MM.1S (cell line): ENCODE measurements at regions not wholly inside any gene's neighbourhood (a gene's known extent, or its start where the extent isn't known, plus 50 kb on each side); places are given as distances from the start of the nearest gene placed in this dataset.

Source experiments
- EZH2 ChIP-seq: fragments of 300-600 bp; sonication (generic); optimal IDR thresholded peaks from 2 replicates; pipeline ENCODE3; 2017; ENCODE audit warnings: low read depth, mild to moderate bottlenecking, antibody characterized with exemption, low read length, mixed read lengths
- EZH2phosphoT487 ChIP-seq: fragments of 300-600 bp; sonication (generic); IDR thresholded peaks from 2 replicates; pipeline ENCODE4 v1.6.1; 2018; ENCODE audit warnings: antibody characterized with exemption, low read length
- TF ChIP-seq, protein P1 (sequence below): fragments of 300-600 bp; sonication (generic); IDR thresholded peaks from 2 replicates; pipeline ENCODE4 v1.5.1; 2016; ENCODE audit warnings: antibody characterized with exemption, low read length, mixed read lengths

DNA sequence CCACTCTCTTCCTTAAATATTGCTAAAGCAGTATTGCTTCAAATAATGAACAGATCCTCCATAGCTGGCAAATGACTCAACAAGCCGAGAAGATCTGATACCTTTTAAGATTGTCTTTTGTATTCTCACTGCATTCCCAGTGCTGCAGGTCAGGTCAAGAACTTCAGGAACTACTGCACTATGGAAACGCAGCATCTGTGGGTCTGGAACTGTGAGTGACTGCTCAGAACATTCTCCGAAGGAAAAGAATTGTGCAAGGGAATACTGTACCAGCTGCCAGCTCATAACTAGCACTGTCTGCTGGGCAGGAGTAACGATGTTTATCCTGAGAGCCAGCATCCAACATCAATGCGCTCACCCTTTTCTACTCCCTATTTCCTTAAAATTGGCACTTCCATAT lies 348.0 kb upstream of the SOX5 start:
- TF ChIP-seq, protein P1, sequence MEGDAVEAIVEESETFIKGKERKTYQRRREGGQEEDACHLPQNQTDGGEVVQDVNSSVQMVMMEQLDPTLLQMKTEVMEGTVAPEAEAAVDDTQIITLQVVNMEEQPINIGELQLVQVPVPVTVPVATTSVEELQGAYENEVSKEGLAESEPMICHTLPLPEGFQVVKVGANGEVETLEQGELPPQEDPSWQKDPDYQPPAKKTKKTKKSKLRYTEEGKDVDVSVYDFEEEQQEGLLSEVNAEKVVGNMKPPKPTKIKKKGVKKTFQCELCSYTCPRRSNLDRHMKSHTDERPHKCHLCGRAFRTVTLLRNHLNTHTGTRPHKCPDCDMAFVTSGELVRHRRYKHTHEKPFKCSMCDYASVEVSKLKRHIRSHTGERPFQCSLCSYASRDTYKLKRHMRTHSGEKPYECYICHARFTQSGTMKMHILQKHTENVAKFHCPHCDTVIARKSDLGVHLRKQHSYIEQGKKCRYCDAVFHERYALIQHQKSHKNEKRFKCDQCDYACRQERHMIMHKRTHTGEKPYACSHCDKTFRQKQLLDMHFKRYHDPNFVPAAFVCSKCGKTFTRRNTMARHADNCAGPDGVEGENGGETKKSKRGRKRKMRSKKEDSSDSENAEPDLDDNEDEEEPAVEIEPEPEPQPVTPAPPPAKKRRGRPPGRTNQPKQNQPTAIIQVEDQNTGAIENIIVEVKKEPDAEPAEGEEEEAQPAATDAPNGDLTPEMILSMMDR: no peak
- no peak for TF ChIP-seq EZH2phosphoT487
- no peak for TF ChIP-seq EZH2
